OCI-LY3 (cell line): ENCODE measurements at regions not wholly inside any gene's neighbourhood (a gene's known extent, or its start where the extent isn't known, plus 50 kb on each side); places are given as distances from the start of the nearest gene placed in this dataset.

Source experiments
- EZH2phosphoT487 ChIP-seq: fragments of 200-600 bp; shearing (Covaris generic); IDR thresholded peaks from 2 replicates; pipeline ENCODE4 v1.6.1; 2018; ENCODE audit warnings: antibody characterized with exemption, mixed run types, low read depth
- TF ChIP-seq, protein P1 (sequence below): fragments of 200-600, 300-600 bp; sonication (generic); IDR thresholded peaks from 2 replicates; pipeline ENCODE4 v1.5.1; 2014; ENCODE audit warnings: antibody characterized with exemption, low read length, low read depth

DNA sequence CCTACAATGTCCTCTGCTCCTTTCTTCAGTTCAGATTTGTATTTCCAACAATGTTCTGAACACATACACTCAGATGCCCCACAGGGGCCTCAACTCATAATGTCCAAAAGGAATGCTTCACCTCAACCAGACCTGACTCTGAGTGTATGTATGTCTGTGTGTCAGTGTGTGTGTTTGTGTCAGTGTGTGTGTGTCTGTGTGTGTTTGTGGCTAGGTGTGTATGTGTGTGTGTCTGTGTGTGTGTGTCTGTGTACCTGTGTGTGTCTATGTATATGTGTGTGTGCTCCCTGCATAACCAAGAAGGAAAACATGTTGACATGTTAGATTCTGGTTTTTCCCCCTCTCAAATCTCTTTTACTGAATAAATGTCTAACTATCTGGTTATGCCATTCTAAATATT is 87.3 kb upstream of the PCSK1 start:
- TF ChIP-seq, protein P1, sequence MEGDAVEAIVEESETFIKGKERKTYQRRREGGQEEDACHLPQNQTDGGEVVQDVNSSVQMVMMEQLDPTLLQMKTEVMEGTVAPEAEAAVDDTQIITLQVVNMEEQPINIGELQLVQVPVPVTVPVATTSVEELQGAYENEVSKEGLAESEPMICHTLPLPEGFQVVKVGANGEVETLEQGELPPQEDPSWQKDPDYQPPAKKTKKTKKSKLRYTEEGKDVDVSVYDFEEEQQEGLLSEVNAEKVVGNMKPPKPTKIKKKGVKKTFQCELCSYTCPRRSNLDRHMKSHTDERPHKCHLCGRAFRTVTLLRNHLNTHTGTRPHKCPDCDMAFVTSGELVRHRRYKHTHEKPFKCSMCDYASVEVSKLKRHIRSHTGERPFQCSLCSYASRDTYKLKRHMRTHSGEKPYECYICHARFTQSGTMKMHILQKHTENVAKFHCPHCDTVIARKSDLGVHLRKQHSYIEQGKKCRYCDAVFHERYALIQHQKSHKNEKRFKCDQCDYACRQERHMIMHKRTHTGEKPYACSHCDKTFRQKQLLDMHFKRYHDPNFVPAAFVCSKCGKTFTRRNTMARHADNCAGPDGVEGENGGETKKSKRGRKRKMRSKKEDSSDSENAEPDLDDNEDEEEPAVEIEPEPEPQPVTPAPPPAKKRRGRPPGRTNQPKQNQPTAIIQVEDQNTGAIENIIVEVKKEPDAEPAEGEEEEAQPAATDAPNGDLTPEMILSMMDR: no peak
- TF ChIP-seq EZH2phosphoT487: no peak
